ENCODE measurements at regions not wholly inside any gene's neighbourhood (a gene's known extent, or its start where the extent isn't known, plus 50 kb on each side); places are given as distances from the start of the nearest gene placed in this dataset.

GRCh38 chr12:125225641-125226040, 160.4 kb downstream of the AACS start:
- Mint-ChIP-seq H3K27me3 (ENCODE audit: low read depth) (peaks cover 5% of the 10 kb centered on the region), H3K4me3 (no peak overlapping the region; a peak in 1 of 5 replicates), H3K9me3 (no peaks in the 10 kb centered on the region), H3K27ac (no peak overlapping the region), H3K4me1 (peaks cover 6 to 11% of the 10 kb centered on the region in 2 experiments), H3K36me3 (ENCODE audit: insufficient read depth in 1 of 3, low read depth in 3 of 3) (peaks cover 0 to 51% (median 0%) of the 10 kb centered on the region in 3 experiments; a peak in 5 of 7 replicates)
- no peak overlapping the region for H4K8ac ChIP-seq (replicated peaks; ENCODE audit: insufficient read length, low read depth, low read length)
- H3K9me3 ChIP-seq (ENCODE audit: control insufficient read depth, low read depth, low read length) = no peaks in the 10 kb centered on the region
- no peak overlapping the region for H4K91ac ChIP-seq (ENCODE audit: insufficient read length, low read depth, low read length)
- no peak overlapping the region for H3K23ac ChIP-seq (ENCODE audit: insufficient read length, low read depth, low read length)
- no peaks in the 10 kb centered on the region for H3K4me1 ChIP-seq (ENCODE audit: insufficient read depth, low read length)
- no peak overlapping the region for H2BK20ac ChIP-seq (ENCODE audit: low read depth, low read length, poor library complexity, severe bottlenecking)
- no peaks in the 10 kb centered on the region for H3K79me2 ChIP-seq (ENCODE audit: insufficient read depth, low read length)
- H2BK5ac ChIP-seq (ENCODE audit: insufficient read length, low read length) = no peak overlapping the region
- no CpG with 5 or more reads among the region's 4 CpGs for WGBS (ENCODE audit: extremely low coverage, insufficient read length, low lambda C conversion rate)
- H3K23me2 ChIP-seq (ENCODE audit: insufficient read length, low read depth, low read length, poor library complexity, severe bottlenecking) = no peaks in the 10 kb centered on the region
- no peak overlapping the region for H3K27ac ChIP-seq (ENCODE audit: insufficient read length, low read depth, low read length)
- TF ChIP-seq CTCF (conservative IDR thresholded peaks at IDR 0.05) = no peak
- H2BK15ac ChIP-seq (ENCODE audit: low read depth, low read length) = no peak overlapping the region
- no peak overlapping the region; the same call in 1 of the 2 replicates for H3K14ac ChIP-seq (ENCODE audit: insufficient read depth, low read length)
- no peak overlapping the region for H3K9ac ChIP-seq (ENCODE audit: extremely low read depth, insufficient read length, low read length)
- H2BK120ac ChIP-seq (ENCODE audit: low read depth, low read length, poor library complexity, severe bottlenecking) = no peak overlapping the region
- DNase-seq = no peak
- H3K4ac ChIP-seq (ENCODE audit: low read depth, low read length) = no peak overlapping the region
- H4K20me1 ChIP-seq (ENCODE audit: control insufficient read depth, insufficient read depth, insufficient read length) = no peaks in the 10 kb centered on the region
- H3K27me3 ChIP-seq (ENCODE audit: insufficient read depth, low read length) = no peaks in the 10 kb centered on the region
- no peak overlapping the region for H2AK5ac ChIP-seq (ENCODE audit: insufficient read length, low read length)
- no peak overlapping the region for H3T11ph ChIP-seq (ENCODE audit: low read length)
- H2BK12ac ChIP-seq (ENCODE audit: insufficient read length, low read depth, low read length) = no peak overlapping the region
- no peak overlapping the region for H3K56ac ChIP-seq (ENCODE audit: insufficient read length, low read depth, low read length)
- H3K4me2 ChIP-seq (ENCODE audit: insufficient read depth, insufficient read length, low read length) = no peak overlapping the region
- H2AFZ ChIP-seq (ENCODE audit: low read length) = no peak overlapping the region
- H3K79me1 ChIP-seq (ENCODE audit: insufficient read depth, low read depth, low read length, poor library complexity, severe bottlenecking) = no peaks in the 10 kb centered on the region
- H3K18ac ChIP-seq (ENCODE audit: insufficient read length, low read depth, low read length) = no peak overlapping the region
- no peak overlapping the region for H4K5ac ChIP-seq (ENCODE audit: insufficient read length, low read depth, low read length)

All from H9 (cell line).